ENCODE measurements at regions not wholly inside any gene's neighbourhood (a gene's known extent, or its start where the extent isn't known, plus 50 kb on each side); places are given as distances from the start of the nearest gene placed in this dataset.

DNA sequence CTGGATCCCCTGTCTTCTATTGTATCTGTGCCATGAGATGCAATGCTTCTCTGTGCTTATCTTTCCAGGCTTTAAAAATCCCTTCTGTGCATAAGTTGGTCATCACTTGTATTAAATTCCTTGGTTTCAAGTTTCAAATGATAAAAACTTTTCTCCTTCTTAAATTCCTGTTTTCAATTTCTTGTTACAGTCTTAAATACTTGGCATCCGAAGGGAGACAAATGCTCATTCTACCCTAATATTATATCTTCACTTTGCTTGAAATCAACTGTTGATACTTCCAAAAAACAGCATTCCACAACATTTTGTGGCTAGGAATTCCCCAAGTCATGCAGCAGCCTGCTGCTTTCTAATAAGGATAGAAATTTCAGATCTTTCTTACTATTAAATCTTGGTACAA, 413.2 kb upstream of the ACTBL2 start:
- TF ChIP-seq, protein P1, sequence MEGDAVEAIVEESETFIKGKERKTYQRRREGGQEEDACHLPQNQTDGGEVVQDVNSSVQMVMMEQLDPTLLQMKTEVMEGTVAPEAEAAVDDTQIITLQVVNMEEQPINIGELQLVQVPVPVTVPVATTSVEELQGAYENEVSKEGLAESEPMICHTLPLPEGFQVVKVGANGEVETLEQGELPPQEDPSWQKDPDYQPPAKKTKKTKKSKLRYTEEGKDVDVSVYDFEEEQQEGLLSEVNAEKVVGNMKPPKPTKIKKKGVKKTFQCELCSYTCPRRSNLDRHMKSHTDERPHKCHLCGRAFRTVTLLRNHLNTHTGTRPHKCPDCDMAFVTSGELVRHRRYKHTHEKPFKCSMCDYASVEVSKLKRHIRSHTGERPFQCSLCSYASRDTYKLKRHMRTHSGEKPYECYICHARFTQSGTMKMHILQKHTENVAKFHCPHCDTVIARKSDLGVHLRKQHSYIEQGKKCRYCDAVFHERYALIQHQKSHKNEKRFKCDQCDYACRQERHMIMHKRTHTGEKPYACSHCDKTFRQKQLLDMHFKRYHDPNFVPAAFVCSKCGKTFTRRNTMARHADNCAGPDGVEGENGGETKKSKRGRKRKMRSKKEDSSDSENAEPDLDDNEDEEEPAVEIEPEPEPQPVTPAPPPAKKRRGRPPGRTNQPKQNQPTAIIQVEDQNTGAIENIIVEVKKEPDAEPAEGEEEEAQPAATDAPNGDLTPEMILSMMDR (IDR thresholded peaks at IDR 0.05; ENCODE audit: low read depth, low read length), result no peak
- no peak overlapping the region for H3K4me3 ChIP-seq (ENCODE audit: low read depth, low read length)

DNA sequence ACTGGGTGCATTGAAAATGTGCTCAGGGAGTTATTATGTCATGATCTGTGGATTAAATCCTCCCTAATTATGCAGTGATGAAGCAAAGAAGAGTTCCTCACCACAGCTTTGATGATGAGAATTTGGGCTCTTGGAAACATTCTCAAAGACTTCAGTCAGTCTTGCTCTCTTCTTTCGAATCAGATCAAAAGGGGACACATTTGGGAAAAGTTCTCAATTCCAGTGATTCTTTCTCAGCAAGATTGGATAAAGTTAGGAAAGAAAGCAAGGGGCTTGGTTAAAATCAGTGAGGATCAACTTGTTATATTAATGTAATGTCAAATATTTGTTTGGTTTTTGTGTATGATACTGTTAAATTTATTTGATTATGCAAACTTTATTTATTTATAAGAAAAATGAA, 411.3 kb upstream of the ACTBL2 start:
- TF ChIP-seq, protein P1 (IDR thresholded peaks at IDR 0.05; ENCODE audit: low read depth, low read length), result no peak
- H3K4me3 ChIP-seq (ENCODE audit: low read depth, low read length), result no peak overlapping the region

DNA sequence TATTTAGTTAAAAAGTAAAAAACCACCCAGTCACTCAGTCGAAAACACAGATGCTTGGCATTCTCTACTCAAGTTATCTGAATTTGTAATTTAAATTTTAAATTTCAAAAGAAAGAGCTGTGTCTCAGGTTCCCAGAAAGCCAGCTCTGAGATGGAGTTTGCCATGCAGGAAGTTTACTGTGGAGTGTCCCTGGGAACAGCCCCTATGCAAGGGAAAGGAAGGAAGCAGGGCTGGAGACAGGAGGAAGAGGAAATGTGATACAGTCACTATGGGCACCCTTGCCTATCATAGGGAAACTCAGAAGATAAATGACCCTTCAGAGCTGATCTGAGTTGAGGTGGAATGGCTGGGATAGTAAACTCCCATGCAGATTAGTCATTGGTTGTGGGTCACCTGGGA, 408.8 kb upstream of the ACTBL2 start:
- H3K4me3 ChIP-seq (ENCODE audit: low read depth, low read length), result no peak overlapping the region
- TF ChIP-seq, protein P1 (IDR thresholded peaks at IDR 0.05; ENCODE audit: low read depth, low read length), result no peak

DNA sequence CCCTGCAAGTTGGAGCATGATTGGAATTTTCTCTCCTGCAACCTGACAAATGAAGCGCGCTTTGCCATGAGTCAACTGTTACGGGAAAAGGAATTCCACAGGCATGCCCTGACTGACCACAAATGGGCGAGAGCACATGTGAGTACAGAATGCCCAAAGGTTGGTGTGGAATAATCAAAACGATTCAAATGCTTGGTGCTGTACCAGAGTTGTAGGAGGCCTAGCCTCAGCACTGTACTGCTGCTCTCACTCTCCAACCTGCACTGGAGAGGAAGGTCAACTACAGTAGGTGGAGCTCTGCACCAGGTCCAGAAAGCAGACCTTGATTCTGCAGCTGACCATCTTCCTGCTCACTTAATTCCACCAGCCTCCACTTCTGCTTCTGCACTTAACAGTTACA, 406.9 kb upstream of the ACTBL2 start:
- no peak overlapping the region for H3K4me3 ChIP-seq (ENCODE audit: low read depth, low read length)
- TF ChIP-seq, protein P1 (IDR thresholded peaks at IDR 0.05; ENCODE audit: low read depth, low read length), result no peak

DNA sequence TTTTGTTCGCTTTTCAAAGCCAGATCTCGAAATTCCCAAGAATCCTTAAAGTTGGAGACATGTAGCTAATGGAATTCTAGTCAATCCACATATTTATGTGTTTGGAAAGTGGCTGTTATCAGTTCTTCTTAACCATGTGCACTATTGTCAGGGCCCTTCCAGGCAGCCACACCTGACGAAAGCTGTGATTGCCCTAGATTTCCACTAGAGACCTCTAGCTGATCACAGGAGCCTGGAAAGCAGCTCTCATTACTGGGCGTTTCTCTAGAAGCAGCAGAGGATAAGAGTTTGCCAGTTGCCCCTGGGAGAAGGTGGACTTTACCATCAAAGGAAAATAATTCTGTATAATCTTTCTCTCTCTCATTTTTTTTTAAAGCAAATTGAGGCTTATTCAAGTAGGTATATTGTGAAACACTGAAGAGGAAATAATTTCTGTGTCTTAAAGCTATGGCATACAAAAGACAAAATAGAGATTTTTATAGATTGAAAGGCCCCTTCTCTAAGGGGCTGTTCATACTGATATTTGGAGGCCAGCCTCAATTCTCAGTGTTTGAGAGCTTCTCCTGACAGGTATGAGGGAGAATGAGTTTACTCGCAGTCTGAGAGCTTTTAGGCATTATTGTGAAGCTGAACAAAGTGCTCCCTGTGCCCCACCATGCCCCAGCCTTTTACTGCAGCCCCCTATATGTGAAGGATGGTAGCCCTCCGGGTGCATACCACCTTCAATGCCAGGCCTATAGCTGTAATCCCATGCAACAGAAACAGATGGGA, 405.4 kb upstream of the ACTBL2 start:
- H3K4me3 ChIP-seq (ENCODE audit: low read depth, low read length), result no peak overlapping the region
- TF ChIP-seq, protein P1 (IDR thresholded peaks at IDR 0.05; ENCODE audit: low read depth, low read length), result peak; percentile 55

DNA sequence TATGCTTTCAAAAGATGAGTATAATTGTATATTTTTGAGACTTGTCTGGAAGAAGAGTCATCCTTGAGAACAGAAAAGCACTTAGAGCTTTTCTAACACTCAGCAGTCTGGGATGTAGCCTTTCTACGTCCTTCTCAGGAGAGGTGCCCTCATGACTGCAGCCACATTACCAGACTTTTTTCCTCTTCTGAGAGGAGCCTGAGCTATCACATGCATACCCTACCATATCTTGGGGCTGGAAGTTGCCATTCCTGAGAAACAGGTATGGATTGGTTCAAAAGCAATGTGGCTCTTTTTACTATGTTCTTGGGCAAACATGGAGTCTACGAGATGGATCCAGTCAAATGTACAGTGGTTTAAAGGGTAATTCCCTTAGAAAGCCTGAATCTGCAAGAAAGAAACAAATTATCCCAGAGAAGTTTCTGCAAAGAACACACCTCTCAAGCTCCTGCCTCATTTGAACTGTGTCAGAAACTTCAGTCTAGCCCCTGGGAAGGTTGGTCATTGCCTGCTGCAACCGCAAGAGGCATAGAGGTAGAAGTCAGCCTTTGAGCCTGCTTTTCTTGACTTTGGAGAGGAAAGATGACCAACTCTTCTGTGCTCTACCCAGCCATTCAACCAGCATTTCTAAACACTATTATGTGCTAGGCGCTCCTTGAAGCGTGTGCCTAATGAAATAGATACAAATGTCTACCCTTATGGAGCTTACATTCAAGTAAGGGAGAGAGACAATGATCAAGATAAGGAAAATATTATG, 401.9 kb upstream of the ACTBL2 start:
- TF ChIP-seq, protein P1 (IDR thresholded peaks at IDR 0.05; ENCODE audit: low read depth, low read length), result no peak
- no peak overlapping the region for H3K4me3 ChIP-seq (ENCODE audit: low read depth, low read length)

DNA sequence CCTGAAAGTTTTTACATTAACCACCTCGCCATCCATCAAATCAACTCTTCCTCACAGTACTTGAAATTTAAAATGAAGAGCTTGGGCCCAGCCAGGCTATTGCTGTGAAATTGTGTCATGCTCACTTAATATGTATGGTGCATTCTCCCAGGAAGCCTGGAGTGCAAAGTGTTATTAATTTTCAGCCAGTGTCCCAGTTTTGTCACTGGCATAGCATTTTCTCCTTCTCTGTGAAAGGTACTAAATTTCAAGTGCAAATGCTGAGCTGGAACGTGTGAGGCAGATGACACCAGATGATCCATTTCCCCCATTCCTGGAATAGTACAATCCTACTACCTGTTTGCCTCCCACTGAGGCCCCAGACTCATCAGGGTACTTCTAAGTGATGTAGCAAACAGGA, 397.6 kb upstream of the ACTBL2 start:
- TF ChIP-seq, protein P1 (IDR thresholded peaks at IDR 0.05; ENCODE audit: low read depth, low read length), result no peak
- no peak overlapping the region for H3K4me3 ChIP-seq (ENCODE audit: low read depth, low read length)
